ENCODE measurements at regions not wholly inside any gene's neighbourhood (a gene's known extent, or its start where the extent isn't known, plus 50 kb on each side); places are given as distances from the start of the nearest gene placed in this dataset.
A peak's percentile ranks its signal among the peaks of the same experiment; 100 is the strongest.

DNA sequence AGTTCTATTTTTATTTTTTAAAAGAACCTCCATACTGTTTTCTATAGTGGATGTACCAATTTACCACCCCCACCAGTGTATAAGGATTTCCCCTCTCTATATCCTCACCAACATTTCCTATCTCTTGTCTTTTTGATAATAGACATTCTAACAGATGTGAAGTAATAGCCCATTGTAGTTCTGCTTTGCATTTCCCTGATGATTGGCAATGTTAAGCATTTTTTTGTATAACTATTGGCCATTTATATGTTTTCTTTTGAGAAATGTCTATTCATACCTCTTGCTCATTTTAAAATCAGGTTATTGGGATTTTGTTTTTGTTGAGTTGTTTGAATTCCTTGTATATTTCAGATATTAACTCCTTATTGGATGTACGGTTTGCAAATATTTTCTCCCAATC, 251.1 kb upstream of the HTR2C start:
- H3K36me3 ChIP-seq (ENCODE audit: control insufficient read depth, insufficient read depth, low read length): no peaks in the 10 kb centered on the region
- peaks cover 0 to 2% of the 10 kb centered on the region in 2 experiments for H3K9me3 ChIP-seq (ENCODE audit: control insufficient read depth in 2 of 2, low read length in 2 of 2)
- H3K27ac Mint-ChIP-seq: no peak overlapping the region
- H3K9me3 Mint-ChIP-seq: peaks cover 0 to 6% (median 0%) of the 10 kb centered on the region in 7 donors
- no peaks in the 10 kb centered on the region for H3K4me1 Mint-ChIP-seq
- no peaks in the 10 kb centered on the region for H3K27me3 Mint-ChIP-seq
- ATAC-seq (ENCODE audit: low read depth in 2 of 2) (no peak), DNase-seq (no peak)
- no peak overlapping the region for H3K4me3 Mint-ChIP-seq
- no peaks in the 10 kb centered on the region for H3K4me1 ChIP-seq (ENCODE audit: control insufficient read depth, insufficient read depth, low read length, poor library complexity, severe bottlenecking)
- no peak overlapping the region for H3K4me3 ChIP-seq (ENCODE audit: low read depth, low read length)
- no peak overlapping the region for H3K27ac ChIP-seq (ENCODE audit: insufficient read depth, low read length, poor library complexity, severe bottlenecking)
- no peaks in the 10 kb centered on the region for H3K36me3 Mint-ChIP-seq
- no peaks in the 10 kb centered on the region for H3K27me3 ChIP-seq (ENCODE audit: control insufficient read depth, insufficient read depth, low read length)

DNA sequence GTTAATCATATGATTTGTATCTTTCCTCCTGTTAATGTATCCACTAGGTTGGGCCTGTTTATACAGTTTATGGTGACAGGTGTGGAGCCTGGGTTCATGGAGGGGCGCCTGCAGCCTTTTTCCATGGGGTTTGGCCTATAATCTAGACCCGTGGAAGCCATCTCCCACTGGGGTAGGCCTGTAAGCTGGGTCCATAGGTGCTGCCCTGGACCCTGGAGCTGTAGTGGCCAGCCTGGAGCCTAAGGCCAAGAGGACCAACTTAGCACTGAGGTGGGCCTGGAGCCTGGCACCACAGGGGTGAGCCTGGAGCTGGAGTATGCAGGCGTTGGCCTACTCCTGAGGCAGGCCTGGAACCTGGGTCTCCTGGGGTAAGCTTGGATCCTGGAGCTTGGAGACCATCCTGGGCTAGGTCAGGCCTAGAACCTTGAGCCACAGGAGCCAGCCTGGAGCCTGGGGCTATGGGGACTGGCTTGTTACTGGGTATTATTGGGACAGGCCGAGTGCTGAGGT, 249.4 kb upstream of the HTR2C start:
- H3K36me3 ChIP-seq (ENCODE audit: control insufficient read depth, insufficient read depth, low read length): no peaks in the 10 kb centered on the region
- no peak overlapping the region for H3K4me3 ChIP-seq (ENCODE audit: low read depth, low read length)
- no peak overlapping the region for H3K27ac ChIP-seq (ENCODE audit: insufficient read depth, low read length, poor library complexity, severe bottlenecking)
- H3K4me1 ChIP-seq (ENCODE audit: control insufficient read depth, insufficient read depth, low read length, poor library complexity, severe bottlenecking): no peaks in the 10 kb centered on the region
- no peaks in the 10 kb centered on the region for H3K27me3 Mint-ChIP-seq
- no peak for DNase-seq
- H3K4me3 Mint-ChIP-seq: no peak overlapping the region
- H3K4me1 Mint-ChIP-seq: no peaks in the 10 kb centered on the region
- ATAC-seq (ENCODE audit: low read depth in 2 of 2): no peak
- H3K9me3 Mint-ChIP-seq: peaks cover 0 to 6% (median 0%) of the 10 kb centered on the region in 7 donors
- no peaks in the 10 kb centered on the region for H3K27me3 ChIP-seq (ENCODE audit: control insufficient read depth, insufficient read depth, low read length)
- H3K9me3 ChIP-seq (ENCODE audit: control insufficient read depth in 2 of 2, low read length in 2 of 2): peaks cover 0 to 2% of the 10 kb centered on the region in 2 experiments
- H3K27ac Mint-ChIP-seq: no peak overlapping the region
- H3K36me3 Mint-ChIP-seq: no peaks in the 10 kb centered on the region

DNA sequence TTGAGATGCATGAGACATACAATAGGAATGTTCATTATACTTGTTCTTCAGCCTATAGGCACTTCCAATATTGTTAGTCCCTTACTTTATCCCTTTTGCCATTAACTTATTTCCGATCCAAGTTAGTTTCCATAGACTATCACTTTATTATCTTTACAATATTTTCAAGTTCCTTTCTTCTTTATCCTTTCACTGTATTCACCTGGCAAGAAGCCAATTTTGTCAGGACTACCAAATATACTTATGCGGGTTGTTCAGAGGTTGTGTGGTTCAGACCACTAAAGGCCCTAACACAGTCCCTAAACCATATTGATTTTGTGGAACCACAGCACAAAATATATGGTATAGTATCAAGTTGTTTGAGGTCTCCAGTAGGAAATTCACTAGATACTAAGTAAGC, 245.0 kb upstream of the HTR2C start:
- no peak overlapping the region for H3K27ac ChIP-seq (ENCODE audit: insufficient read depth, low read length, poor library complexity, severe bottlenecking)
- ATAC-seq (ENCODE audit: low read depth in 2 of 2) (no peak), DNase-seq (no peak)
- Mint-ChIP-seq H3K4me3 (no peak overlapping the region), H3K27me3 (no peaks in the 10 kb centered on the region), H3K27ac (no peak overlapping the region), H3K9me3 (peaks cover 0 to 2% (median 1%) of the 10 kb centered on the region in 7 donors), H3K4me1 (no peaks in the 10 kb centered on the region), H3K36me3 (no peaks in the 10 kb centered on the region)
- no peaks in the 10 kb centered on the region for H3K4me1 ChIP-seq (ENCODE audit: control insufficient read depth, insufficient read depth, low read length, poor library complexity, severe bottlenecking)
- peaks cover 0 to 2% of the 10 kb centered on the region in 2 experiments for H3K9me3 ChIP-seq (ENCODE audit: control insufficient read depth in 2 of 2, low read length in 2 of 2)
- no peaks in the 10 kb centered on the region for H3K36me3 ChIP-seq (ENCODE audit: control insufficient read depth, insufficient read depth, low read length)
- H3K27me3 ChIP-seq (ENCODE audit: control insufficient read depth, insufficient read depth, low read length): no peaks in the 10 kb centered on the region
- no peak overlapping the region for H3K4me3 ChIP-seq (ENCODE audit: low read depth, low read length)

DNA sequence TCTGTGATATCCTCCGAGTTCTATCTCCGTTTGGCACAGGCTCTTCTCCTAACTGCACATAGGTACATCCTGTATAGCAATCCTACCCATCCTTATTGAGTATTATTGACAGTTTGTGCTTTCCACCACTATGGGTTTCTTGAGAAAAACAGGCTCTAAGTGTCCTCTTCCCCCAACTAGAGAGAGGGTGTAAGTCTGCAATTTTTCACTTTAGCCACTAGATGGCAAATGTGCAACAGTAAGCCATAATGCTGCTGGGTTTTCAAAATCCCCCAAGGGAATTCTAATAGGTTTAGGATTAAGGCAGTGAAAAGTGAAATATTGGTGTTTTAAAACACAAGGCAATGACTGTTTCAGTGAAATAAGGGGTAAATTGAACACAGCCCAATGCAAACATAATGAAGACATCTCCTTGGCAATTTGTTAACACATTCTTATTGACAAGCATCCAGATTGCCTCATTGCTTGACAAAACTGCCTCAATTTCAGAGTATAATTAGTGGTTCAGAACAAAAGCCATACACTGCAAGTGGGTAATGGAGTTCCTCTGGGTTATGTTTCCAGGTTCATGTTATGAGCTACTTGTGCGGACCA, 239.0 kb upstream of the HTR2C start:
- H3K4me3 ChIP-seq (ENCODE audit: low read depth, low read length): no peak overlapping the region
- ATAC-seq (ENCODE audit: low read depth in 2 of 2): no peak
- Mint-ChIP-seq H3K9me3 (peaks cover 0 to 3% (median 0%) of the 10 kb centered on the region in 7 donors), H3K4me1 (no peaks in the 10 kb centered on the region), H3K27ac (no peak overlapping the region), H3K36me3 (no peaks in the 10 kb centered on the region), H3K4me3 (no peak overlapping the region), H3K27me3 (no peaks in the 10 kb centered on the region)
- DNase-seq: peak in 1 of 3 donors; percentile 6
- H3K4me1 ChIP-seq (ENCODE audit: control insufficient read depth, insufficient read depth, low read length, poor library complexity, severe bottlenecking): no peaks in the 10 kb centered on the region
- H3K9me3 ChIP-seq (ENCODE audit: control insufficient read depth in 2 of 2, low read length in 2 of 2): peaks cover 0 to 2% of the 10 kb centered on the region in 2 experiments
- no peaks in the 10 kb centered on the region for H3K27me3 ChIP-seq (ENCODE audit: control insufficient read depth, insufficient read depth, low read length)
- H3K36me3 ChIP-seq (ENCODE audit: control insufficient read depth, insufficient read depth, low read length): no peaks in the 10 kb centered on the region
- H3K27ac ChIP-seq (ENCODE audit: insufficient read depth, low read length, poor library complexity, severe bottlenecking): no peak overlapping the region

DNA sequence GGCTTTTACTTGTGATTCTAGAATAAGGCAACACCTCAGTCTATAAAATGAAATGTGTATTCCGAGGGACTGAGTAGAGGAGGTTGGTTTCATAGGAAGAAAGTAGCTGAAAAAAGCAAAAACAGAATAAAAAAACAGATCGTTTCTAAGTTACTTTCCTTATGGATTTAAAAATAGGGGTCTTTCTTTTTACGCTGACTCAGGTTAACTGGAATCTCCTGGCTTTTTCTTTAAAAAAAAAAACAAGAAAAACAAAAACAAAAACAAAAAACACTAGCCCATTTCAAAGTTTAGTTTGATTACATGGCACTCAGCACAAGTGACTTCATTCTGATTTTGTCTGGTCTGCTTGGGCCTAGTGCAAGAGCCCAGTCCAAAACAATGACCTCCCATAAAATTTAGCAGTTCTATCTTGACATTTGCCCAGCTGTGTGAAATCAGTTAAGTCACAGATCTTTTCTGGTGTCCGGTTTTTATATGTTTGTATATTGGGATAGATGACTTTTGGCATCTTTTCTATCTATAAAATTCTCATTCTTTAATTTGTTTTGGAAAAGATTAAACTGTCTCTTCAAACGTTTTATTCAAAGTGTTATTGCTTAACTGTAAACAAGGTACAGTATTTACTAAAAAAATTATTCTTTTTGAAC, 222.7 kb upstream of the HTR2C start:
- ATAC-seq (ENCODE audit: low read depth in 2 of 2): no peak
- Histone ChIP-seq H3K9me3 (ENCODE audit: control insufficient read depth in 2 of 2, low read length in 2 of 2) (no peaks in the 10 kb centered on the region), H3K27ac (ENCODE audit: insufficient read depth, low read length, poor library complexity, severe bottlenecking) (no peak overlapping the region), H3K36me3 (ENCODE audit: control insufficient read depth, insufficient read depth, low read length) (no peaks in the 10 kb centered on the region), H3K27me3 (ENCODE audit: control insufficient read depth, insufficient read depth, low read length) (no peaks in the 10 kb centered on the region), H3K4me3 (ENCODE audit: low read depth, low read length) (no peak overlapping the region), H3K4me1 (ENCODE audit: control insufficient read depth, insufficient read depth, low read length, poor library complexity, severe bottlenecking) (no peaks in the 10 kb centered on the region)
- Mint-ChIP-seq H3K27ac (no peak overlapping the region), H3K4me1 (no peaks in the 10 kb centered on the region), H3K27me3 (no peaks in the 10 kb centered on the region), H3K4me3 (no peak overlapping the region), H3K36me3 (no peaks in the 10 kb centered on the region), H3K9me3 (peaks cover 0 to 7% (median 0%) of the 10 kb centered on the region in 7 donors)
- DNase-seq: no peak

DNA sequence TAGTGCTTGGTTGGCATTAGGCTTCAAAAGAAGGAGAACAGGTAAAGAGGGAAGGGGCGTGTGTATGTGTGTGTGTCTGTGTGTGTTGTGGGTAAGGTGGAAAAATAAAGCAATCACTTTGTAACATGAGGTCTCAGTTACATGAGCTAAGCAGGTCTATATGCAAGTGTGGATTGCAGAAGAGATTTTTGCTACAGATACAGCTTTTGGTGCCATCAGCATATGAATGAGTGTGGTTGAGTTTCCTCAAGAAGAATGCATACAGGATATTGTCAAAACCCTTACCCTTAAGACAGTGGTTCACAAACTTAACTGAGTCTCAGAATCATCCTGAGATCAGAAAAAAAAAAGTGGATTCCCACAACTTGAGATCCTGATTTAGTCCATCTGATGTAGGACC, 220.5 kb upstream of the HTR2C start:
- H3K27me3 Mint-ChIP-seq: no peaks in the 10 kb centered on the region
- H3K4me3 Mint-ChIP-seq: no peak overlapping the region
- no peaks in the 10 kb centered on the region for H3K4me1 Mint-ChIP-seq
- Histone ChIP-seq H3K9me3 (ENCODE audit: control insufficient read depth in 2 of 2, low read length in 2 of 2) (no peaks in the 10 kb centered on the region), H3K4me3 (ENCODE audit: low read depth, low read length) (no peak overlapping the region), H3K36me3 (ENCODE audit: control insufficient read depth, insufficient read depth, low read length) (no peaks in the 10 kb centered on the region), H3K4me1 (ENCODE audit: control insufficient read depth, insufficient read depth, low read length, poor library complexity, severe bottlenecking) (no peaks in the 10 kb centered on the region), H3K27me3 (ENCODE audit: control insufficient read depth, insufficient read depth, low read length) (no peaks in the 10 kb centered on the region), H3K27ac (ENCODE audit: insufficient read depth, low read length, poor library complexity, severe bottlenecking) (no peak overlapping the region)
- ATAC-seq (ENCODE audit: low read depth in 2 of 2): no peak
- H3K36me3 Mint-ChIP-seq: no peaks in the 10 kb centered on the region
- H3K27ac Mint-ChIP-seq: no peak overlapping the region
- DNase-seq: no peak
- H3K9me3 Mint-ChIP-seq: peaks cover 0 to 2% (median 0%) of the 10 kb centered on the region in 7 donors

DNA sequence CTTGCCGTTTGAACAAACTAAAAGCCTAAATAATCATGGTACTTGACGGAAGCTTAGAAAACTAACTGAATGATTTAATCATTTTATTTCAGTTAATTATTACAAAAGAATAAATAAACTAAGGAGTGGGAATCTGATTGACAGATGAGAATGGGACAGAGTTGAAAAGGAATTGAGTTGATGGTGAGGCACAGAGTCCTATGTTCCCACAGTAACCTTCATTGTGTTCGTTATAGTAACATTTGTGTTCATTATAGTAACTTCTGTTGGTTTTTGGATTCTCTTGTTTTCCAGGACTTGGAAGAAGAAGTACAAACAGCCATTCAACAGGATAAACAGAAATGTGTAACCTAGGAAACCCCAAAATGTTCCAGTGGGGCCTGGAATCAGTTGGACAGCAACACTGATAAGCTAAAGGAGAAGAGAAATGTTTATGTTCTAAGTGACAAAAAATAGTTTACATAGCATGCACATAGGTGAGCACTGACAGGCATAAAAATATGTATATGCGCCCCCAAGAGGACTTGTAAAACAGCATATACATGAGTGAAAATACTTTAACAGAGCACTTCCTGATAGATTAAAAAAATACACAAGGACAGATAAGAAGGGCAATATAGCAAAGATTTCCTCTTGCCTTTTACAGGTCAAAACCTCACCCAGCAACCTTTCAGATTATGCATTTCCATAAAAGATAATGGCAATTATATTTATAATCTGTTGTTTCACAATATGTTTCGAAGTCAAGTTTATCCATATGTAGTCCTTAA, 218.6 kb upstream of the HTR2C start:
- H3K4me3 ChIP-seq (ENCODE audit: low read depth, low read length): no peak overlapping the region
- H3K9me3 ChIP-seq (ENCODE audit: control insufficient read depth in 2 of 2, low read length in 2 of 2): no peaks in the 10 kb centered on the region
- H3K36me3 ChIP-seq (ENCODE audit: control insufficient read depth, insufficient read depth, low read length): no peaks in the 10 kb centered on the region
- no peak overlapping the region for H3K27ac Mint-ChIP-seq
- H3K27me3 ChIP-seq (ENCODE audit: control insufficient read depth, insufficient read depth, low read length): no peaks in the 10 kb centered on the region
- H3K36me3 Mint-ChIP-seq: no peaks in the 10 kb centered on the region
- peaks cover 0 to 2% (median 0%) of the 10 kb centered on the region in 7 donors for H3K9me3 Mint-ChIP-seq
- H3K27ac ChIP-seq (ENCODE audit: insufficient read depth, low read length, poor library complexity, severe bottlenecking): no peak overlapping the region
- no peaks in the 10 kb centered on the region for H3K27me3 Mint-ChIP-seq
- H3K4me1 ChIP-seq (ENCODE audit: control insufficient read depth, insufficient read depth, low read length, poor library complexity, severe bottlenecking): no peaks in the 10 kb centered on the region
- H3K4me3 Mint-ChIP-seq: no peak overlapping the region
- H3K4me1 Mint-ChIP-seq: no peaks in the 10 kb centered on the region
- no peak for DNase-seq
- ATAC-seq (ENCODE audit: low read depth in 2 of 2): no peak
